H1 (cell line): ENCODE measurements at regions not wholly inside any gene's neighbourhood (a gene's known extent, or its start where the extent isn't known, plus 50 kb on each side); places are given as distances from the start of the nearest gene placed in this dataset.

ENCODE experiments used
- ASH2L ChIP-seq: fragments of 200-600, 300-600 bp; sonication (generic); IDR thresholded peaks from one replicate; pipeline ENCODE4 v1.7.1; 2017; ENCODE audit warnings: low read length
- CBX5 ChIP-seq: fragments of 300-800, 300-1000 bp; sonication (generic); IDR thresholded peaks from 2 replicates; pipeline ENCODE4 v1.7.1; 2016; ENCODE audit warnings: antibody characterized with exemption, low read length, low read depth
- CBX8 ChIP-seq: fragments of 300-800, 300-1000 bp; sonication (generic); IDR thresholded peaks from 2 replicates; pipeline ENCODE4 v1.7.1; 2016; ENCODE audit warnings: low read depth, low read length, borderline replicate concordance
- CHD1 ChIP-seq: IDR thresholded peaks from 2 replicates; pipeline ENCODE4 v1.6.1; 2012; ENCODE audit warnings: low read depth, low read length, improper control_type of control experiment
- CHD2 ChIP-seq: IDR thresholded peaks from 2 replicates; pipeline ENCODE4 v1.6.1; 2012; ENCODE audit warnings: low read length, improper control_type of control experiment
- GTF2F1 ChIP-seq: IDR thresholded peaks from 2 replicates; pipeline ENCODE4 v1.6.1; 2012; ENCODE audit warnings: low read depth, low read length, improper control_type of control experiment, borderline replicate concordance
- HDAC2 ChIP-seq, 2 experiments: fragments of 300-600 bp in 1 of 2; sonication (generic) in 1 of 2; IDR thresholded peaks; 2 replicates each; pipeline ENCODE4 v1.6.1; 2011 to 2012; ENCODE audit warnings: low read depth in 2 of 2, low read length in 2 of 2, mild to moderate bottlenecking in 2 of 2, moderate library complexity in 2 of 2, borderline replicate concordance in 1 of 2, inconsistent platforms in 1 of 2
- HDAC6 ChIP-seq: IDR thresholded peaks from one replicate; pipeline ENCODE4 v1.7.1; 2012; ENCODE audit warnings: low read depth, mild to moderate bottlenecking, inconsistent platforms, low read length, moderate library complexity
- KDM1A ChIP-seq: fragments of 200-600, 300-600 bp; sonication (generic); IDR thresholded peaks from 2 replicates; pipeline ENCODE4 v1.7.1; 2016; ENCODE audit warnings: mild to moderate bottlenecking, low read length, borderline replicate concordance
- SRF ChIP-seq: IDR thresholded peaks from 2 replicates; pipeline ENCODE4 v1.6.1; 2011; ENCODE audit warnings: mild to moderate bottlenecking, low read depth, low read length, moderate library complexity
- TBP ChIP-seq: IDR thresholded peaks from 2 replicates; pipeline ENCODE4 v1.6.1; 2011; ENCODE audit warnings: low read depth, low read length, improper control_type of control experiment
- TCF12 ChIP-seq: IDR thresholded peaks from 2 replicates; pipeline ENCODE4 v1.6.1; 2011; ENCODE audit warnings: low read depth, mild to moderate bottlenecking, low read length
- TF ChIP-seq, protein P1 (sequence below): fragments of 300-600 bp; sonication (generic); IDR thresholded peaks from 2 replicates; pipeline ENCODE4 v1.7.1; 2012; ENCODE audit warnings: low read length, moderate library complexity, mild to moderate bottlenecking, inconsistent platforms; ENCODE audit not compliant: insufficient replicate concordance

DNA sequence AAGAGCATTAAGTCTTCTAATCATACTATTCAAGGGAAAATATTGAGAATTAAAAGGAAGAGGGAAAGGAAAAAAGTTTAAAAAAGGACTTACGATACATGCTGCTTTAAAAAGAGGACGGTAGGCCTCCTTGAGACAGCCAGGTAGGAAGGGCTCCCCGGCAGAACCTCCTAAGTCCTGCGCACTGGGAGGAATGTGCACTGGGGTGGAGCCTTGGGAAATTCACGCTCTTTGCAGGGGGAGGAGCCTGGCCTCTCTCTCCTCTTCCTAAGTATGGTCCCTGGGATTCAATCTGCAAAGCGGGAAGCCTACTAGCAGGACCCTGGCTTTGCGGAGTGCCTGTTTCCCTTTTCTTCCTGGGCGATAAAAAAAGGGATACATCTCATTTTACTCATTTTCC lies 553.0 kb downstream of the RPS29 start (continued):
- TF ChIP-seq, protein P1, sequence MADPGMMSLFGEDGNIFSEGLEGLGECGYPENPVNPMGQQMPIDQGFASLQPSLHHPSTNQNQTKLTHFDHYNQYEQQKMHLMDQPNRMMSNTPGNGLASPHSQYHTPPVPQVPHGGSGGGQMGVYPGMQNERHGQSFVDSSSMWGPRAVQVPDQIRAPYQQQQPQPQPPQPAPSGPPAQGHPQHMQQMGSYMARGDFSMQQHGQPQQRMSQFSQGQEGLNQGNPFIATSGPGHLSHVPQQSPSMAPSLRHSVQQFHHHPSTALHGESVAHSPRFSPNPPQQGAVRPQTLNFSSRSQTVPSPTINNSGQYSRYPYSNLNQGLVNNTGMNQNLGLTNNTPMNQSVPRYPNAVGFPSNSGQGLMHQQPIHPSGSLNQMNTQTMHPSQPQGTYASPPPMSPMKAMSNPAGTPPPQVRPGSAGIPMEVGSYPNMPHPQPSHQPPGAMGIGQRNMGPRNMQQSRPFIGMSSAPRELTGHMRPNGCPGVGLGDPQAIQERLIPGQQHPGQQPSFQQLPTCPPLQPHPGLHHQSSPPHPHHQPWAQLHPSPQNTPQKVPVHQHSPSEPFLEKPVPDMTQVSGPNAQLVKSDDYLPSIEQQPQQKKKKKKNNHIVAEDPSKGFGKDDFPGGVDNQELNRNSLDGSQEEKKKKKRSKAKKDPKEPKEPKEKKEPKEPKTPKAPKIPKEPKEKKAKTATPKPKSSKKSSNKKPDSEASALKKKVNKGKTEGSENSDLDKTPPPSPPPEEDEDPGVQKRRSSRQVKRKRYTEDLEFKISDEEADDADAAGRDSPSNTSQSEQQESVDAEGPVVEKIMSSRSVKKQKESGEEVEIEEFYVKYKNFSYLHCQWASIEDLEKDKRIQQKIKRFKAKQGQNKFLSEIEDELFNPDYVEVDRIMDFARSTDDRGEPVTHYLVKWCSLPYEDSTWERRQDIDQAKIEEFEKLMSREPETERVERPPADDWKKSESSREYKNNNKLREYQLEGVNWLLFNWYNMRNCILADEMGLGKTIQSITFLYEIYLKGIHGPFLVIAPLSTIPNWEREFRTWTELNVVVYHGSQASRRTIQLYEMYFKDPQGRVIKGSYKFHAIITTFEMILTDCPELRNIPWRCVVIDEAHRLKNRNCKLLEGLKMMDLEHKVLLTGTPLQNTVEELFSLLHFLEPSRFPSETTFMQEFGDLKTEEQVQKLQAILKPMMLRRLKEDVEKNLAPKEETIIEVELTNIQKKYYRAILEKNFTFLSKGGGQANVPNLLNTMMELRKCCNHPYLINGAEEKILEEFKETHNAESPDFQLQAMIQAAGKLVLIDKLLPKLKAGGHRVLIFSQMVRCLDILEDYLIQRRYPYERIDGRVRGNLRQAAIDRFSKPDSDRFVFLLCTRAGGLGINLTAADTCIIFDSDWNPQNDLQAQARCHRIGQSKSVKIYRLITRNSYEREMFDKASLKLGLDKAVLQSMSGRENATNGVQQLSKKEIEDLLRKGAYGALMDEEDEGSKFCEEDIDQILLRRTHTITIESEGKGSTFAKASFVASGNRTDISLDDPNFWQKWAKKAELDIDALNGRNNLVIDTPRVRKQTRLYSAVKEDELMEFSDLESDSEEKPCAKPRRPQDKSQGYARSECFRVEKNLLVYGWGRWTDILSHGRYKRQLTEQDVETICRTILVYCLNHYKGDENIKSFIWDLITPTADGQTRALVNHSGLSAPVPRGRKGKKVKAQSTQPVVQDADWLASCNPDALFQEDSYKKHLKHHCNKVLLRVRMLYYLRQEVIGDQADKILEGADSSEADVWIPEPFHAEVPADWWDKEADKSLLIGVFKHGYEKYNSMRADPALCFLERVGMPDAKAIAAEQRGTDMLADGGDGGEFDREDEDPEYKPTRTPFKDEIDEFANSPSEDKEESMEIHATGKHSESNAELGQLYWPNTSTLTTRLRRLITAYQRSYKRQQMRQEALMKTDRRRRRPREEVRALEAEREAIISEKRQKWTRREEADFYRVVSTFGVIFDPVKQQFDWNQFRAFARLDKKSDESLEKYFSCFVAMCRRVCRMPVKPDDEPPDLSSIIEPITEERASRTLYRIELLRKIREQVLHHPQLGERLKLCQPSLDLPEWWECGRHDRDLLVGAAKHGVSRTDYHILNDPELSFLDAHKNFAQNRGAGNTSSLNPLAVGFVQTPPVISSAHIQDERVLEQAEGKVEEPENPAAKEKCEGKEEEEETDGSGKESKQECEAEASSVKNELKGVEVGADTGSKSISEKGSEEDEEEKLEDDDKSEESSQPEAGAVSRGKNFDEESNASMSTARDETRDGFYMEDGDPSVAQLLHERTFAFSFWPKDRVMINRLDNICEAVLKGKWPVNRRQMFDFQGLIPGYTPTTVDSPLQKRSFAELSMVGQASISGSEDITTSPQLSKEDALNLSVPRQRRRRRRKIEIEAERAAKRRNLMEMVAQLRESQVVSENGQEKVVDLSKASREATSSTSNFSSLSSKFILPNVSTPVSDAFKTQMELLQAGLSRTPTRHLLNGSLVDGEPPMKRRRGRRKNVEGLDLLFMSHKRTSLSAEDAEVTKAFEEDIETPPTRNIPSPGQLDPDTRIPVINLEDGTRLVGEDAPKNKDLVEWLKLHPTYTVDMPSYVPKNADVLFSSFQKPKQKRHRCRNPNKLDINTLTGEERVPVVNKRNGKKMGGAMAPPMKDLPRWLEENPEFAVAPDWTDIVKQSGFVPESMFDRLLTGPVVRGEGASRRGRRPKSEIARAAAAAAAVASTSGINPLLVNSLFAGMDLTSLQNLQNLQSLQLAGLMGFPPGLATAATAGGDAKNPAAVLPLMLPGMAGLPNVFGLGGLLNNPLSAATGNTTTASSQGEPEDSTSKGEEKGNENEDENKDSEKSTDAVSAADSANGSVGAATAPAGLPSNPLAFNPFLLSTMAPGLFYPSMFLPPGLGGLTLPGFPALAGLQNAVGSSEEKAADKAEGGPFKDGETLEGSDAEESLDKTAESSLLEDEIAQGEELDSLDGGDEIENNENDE, result no peak
- no peak for TF ChIP-seq CBX8
- TF ChIP-seq GTF2F1, result no peak
- TF ChIP-seq KDM1A, result no peak
- no peak for TF ChIP-seq CHD1
- no peak for TF ChIP-seq CHD2
- no peak for TF ChIP-seq HDAC2 (IDR thresholded peaks at IDR 0.05; ENCODE audit: borderline replicate concordance in 1 of 2, low read depth in 2 of 2, low read length in 2 of 2)
- no peak for TF ChIP-seq HDAC6
- TF ChIP-seq ASH2L, result no peak
- TF ChIP-seq SRF, result no peak
- no peak for TF ChIP-seq CBX5
- TF ChIP-seq TBP, result no peak
- TF ChIP-seq TCF12, result no peak
